ENCODE measurements at regions not wholly inside any gene's neighbourhood (a gene's known extent, or its start where the extent isn't known, plus 50 kb on each side); places are given as distances from the start of the nearest gene placed in this dataset.

DNA sequence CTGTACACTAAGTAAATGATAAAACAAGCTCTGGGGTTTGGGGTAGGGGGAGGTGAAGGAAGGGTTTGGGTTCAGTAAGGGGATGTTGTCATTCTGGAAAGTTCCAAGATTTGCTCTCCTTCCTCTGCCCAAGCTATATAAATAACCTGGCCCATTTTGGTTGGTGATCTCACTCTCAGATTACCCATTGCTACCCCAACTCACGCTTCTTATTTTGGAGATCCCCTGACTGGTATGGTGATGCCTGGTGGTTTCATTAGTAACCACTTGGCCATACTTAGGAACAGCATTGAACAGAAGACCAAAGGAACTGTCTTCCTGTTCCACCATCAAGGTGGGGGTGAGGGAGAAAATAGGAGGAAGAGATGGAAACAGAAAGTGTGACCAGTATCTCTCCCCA, 259.6 kb upstream of the TBX3 start:
- no peak for TF ChIP-seq CREB1 (IDR thresholded peaks at IDR 0.05; ENCODE audit: low read depth)
- TF ChIP-seq TAF1 (IDR thresholded peaks at IDR 0.05; ENCODE audit: low read depth): no peak
- TF ChIP-seq, protein P1, sequence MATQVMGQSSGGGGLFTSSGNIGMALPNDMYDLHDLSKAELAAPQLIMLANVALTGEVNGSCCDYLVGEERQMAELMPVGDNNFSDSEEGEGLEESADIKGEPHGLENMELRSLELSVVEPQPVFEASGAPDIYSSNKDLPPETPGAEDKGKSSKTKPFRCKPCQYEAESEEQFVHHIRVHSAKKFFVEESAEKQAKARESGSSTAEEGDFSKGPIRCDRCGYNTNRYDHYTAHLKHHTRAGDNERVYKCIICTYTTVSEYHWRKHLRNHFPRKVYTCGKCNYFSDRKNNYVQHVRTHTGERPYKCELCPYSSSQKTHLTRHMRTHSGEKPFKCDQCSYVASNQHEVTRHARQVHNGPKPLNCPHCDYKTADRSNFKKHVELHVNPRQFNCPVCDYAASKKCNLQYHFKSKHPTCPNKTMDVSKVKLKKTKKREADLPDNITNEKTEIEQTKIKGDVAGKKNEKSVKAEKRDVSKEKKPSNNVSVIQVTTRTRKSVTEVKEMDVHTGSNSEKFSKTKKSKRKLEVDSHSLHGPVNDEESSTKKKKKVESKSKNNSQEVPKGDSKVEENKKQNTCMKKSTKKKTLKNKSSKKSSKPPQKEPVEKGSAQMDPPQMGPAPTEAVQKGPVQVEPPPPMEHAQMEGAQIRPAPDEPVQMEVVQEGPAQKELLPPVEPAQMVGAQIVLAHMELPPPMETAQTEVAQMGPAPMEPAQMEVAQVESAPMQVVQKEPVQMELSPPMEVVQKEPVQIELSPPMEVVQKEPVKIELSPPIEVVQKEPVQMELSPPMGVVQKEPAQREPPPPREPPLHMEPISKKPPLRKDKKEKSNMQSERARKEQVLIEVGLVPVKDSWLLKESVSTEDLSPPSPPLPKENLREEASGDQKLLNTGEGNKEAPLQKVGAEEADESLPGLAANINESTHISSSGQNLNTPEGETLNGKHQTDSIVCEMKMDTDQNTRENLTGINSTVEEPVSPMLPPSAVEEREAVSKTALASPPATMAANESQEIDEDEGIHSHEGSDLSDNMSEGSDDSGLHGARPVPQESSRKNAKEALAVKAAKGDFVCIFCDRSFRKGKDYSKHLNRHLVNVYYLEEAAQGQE (IDR thresholded peaks at IDR 0.05; ENCODE audit: low read depth): no peak

DNA sequence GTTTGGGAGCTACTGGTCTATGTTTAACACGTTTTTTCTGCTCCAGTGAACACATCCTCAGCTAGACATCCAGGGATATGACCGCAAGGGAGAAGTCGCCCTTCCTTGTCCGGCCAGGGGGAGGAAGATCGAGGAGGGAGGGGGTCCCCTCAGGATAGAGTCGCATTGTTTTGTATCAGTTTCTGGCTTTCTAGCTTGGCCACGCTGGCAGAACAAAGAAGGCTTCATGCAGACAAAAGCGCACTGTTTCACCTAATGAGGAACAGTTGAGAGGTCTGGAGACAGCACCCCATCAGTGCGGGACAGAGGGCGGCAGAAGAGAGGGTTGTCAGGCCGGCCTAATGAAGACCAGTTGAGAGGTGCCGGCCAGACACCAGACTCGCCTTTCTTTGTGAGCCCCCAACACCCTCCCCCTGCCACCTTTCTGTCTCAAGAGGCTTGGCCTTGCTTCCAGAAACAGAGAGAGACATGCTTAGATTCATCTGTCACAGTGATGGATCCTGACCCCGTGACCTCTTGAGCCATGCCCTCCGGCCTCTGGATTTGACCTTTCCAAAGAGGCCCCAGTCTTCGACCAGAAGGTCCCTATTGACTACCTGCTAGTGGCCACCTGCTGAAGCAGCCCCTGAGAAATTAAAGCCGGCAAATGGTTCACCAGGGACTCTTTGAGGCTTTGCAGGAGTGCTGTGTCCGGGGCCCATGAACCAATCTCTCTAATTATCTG, 254.7 kb upstream of the TBX3 start:
- TF ChIP-seq CEBPB (IDR thresholded peaks at IDR 0.05) (no peak), CREB1 (IDR thresholded peaks at IDR 0.05; ENCODE audit: low read depth) (no peak), TCF12 (IDR thresholded peaks at IDR 0.05; ENCODE audit: low read depth) (no peak), YY1 (IDR thresholded peaks at IDR 0.05; ENCODE audit: low read depth) (no peak)

DNA sequence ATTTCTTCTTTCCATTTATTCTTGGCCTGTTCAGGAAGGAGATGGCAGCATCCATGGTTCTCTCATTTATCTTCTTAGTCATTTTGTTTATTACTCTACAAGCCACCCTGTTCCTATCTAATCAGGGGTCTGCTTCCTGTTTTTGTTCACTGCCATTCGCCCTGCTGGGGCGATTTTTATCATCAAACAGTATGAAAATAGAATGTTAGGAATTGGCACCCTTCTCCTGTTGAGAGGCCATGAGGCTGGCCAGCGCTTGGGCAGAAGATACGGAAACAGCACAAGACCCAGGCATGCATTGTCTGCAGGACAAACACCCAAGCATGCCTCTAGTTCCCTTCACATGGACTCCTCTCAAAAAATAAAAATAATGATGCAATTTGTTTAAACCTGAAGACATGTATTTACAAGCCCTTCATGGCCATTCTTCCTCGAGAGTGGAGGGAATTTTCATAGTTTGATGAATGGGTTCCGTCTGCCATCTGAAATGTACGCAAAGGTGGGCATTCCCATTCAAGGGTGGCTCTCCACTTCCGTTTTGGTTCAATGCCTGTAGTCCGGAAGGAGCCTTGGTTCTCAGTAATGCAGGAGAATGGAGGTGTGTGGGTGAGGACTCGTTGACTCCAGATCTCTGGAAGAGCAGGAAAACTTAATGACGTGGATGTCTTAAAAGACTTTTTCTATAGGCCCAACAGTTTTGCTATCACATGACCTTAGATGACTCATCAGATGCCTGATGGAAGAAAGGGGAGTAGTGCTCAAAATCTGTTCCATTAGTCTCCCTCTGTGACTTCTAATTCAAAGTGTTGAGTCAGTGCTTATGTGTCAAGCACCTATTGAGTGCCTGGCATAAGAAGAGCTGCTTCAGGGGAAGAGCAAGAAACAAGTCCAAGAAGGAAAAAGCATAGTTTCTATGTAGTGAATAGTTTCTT, 252.4 kb upstream of the TBX3 start:
- TF ChIP-seq, protein P2, sequence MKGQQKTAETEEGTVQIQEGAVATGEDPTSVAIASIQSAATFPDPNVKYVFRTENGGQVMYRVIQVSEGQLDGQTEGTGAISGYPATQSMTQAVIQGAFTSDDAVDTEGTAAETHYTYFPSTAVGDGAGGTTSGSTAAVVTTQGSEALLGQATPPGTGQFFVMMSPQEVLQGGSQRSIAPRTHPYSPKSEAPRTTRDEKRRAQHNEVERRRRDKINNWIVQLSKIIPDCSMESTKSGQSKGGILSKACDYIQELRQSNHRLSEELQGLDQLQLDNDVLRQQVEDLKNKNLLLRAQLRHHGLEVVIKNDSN (IDR thresholded peaks at IDR 0.05): no peak
- TF ChIP-seq TCF12 (IDR thresholded peaks at IDR 0.05; ENCODE audit: low read depth): no peak
- TF ChIP-seq TEAD4 (IDR thresholded peaks at IDR 0.05): no peak
- no peak for TF ChIP-seq TAF1 (IDR thresholded peaks at IDR 0.05; ENCODE audit: low read depth)
- no peak for TF ChIP-seq CEBPB (IDR thresholded peaks at IDR 0.05)
- TF ChIP-seq NFIC (IDR thresholded peaks at IDR 0.05): no peak
- no peak for TF ChIP-seq YY1 (IDR thresholded peaks at IDR 0.05; ENCODE audit: low read depth)
- TF ChIP-seq, protein P1 (IDR thresholded peaks at IDR 0.05; ENCODE audit: low read depth): no peak

DNA sequence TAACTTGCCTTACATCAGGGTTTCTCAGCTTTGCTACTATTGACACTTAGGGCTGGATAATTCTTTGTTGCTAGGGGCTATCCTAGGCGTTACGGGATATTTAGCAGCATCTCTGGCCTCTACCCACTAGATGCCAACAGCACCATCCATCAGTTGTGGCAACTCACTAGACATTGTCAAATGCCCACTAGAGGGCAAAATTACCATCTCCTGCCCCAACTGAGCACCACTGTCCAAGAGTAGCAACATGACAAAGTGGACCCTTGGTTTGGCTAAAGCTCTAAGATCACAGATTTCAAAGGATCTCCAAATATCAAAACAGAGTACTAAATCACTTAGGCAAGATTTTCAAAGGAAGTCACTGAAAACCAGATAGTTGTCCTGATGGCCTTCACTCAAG, 251.7 kb upstream of the TBX3 start:
- TF ChIP-seq TEAD4 (IDR thresholded peaks at IDR 0.05) (no peak), EP300 (IDR thresholded peaks at IDR 0.05; ENCODE audit: borderline replicate concordance) (no peak), CREB1 (IDR thresholded peaks at IDR 0.05; ENCODE audit: low read depth) (no peak), TCF12 (IDR thresholded peaks at IDR 0.05; ENCODE audit: low read depth) (no peak), NFIC (IDR thresholded peaks at IDR 0.05) (no peak), FOXM1 (IDR thresholded peaks at IDR 0.05; ENCODE audit: borderline replicate concordance, low read depth) (no peak), RAD21 (IDR thresholded peaks at IDR 0.05; ENCODE audit: low read depth) (no peak)
- TF ChIP-seq, protein P2 (IDR thresholded peaks at IDR 0.05): no peak

DNA sequence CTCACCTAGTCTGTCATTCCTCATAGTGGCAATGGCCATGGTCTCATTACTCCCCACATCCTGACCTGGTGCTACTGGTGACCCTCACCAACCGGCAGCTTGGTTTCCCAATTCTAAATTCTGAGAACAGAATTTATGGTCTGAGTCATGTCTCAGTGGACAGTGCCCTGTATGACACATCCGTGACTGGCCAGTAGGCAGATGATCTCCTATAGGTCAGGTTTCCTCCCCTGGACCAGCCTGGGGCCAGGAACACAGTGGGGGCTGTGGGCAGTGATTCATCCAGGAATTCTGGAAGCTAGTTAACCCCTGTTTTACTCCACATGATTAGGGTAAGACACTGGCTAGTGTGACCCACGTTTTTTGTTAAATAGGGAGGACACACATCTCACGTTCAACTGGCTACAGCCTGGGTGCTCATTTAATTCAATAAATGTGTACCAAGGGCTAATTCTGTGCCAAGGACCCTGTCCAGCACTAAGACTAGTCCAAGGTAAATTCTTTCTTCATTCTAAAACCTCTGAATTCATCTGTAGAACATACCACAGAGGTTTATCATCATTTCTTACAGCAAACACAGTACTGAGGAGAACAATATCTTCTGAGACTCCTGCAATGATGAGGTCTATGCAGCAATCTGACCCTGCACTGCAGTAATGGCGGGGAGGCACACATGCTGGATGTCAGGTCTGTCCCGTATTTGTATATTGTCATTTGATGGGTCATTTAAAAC, 249.6 kb upstream of the TBX3 start:
- TF ChIP-seq EGR1 (IDR thresholded peaks at IDR 0.05) (no peak), YY1 (IDR thresholded peaks at IDR 0.05; ENCODE audit: low read depth) (no peak), CREB1 (IDR thresholded peaks at IDR 0.05; ENCODE audit: low read depth) (no peak), FOXM1 (IDR thresholded peaks at IDR 0.05; ENCODE audit: borderline replicate concordance, low read depth) (no peak), EP300 (IDR thresholded peaks at IDR 0.05; ENCODE audit: borderline replicate concordance) (no peak), ZBTB7A (IDR thresholded peaks at IDR 0.05; ENCODE audit: low read depth) (no peak), TCF12 (IDR thresholded peaks at IDR 0.05; ENCODE audit: low read depth) (no peak), RAD21 (IDR thresholded peaks at IDR 0.05; ENCODE audit: low read depth) (no peak), TEAD4 (IDR thresholded peaks at IDR 0.05) (no peak), NFIC (IDR thresholded peaks at IDR 0.05) (no peak), CEBPB (IDR thresholded peaks at IDR 0.05) (no peak), TAF1 (IDR thresholded peaks at IDR 0.05; ENCODE audit: low read depth) (no peak)
- TF ChIP-seq, protein P3, sequence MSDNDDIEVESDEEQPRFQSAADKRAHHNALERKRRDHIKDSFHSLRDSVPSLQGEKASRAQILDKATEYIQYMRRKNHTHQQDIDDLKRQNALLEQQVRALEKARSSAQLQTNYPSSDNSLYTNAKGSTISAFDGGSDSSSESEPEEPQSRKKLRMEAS (IDR thresholded peaks at IDR 0.05): no peak
- TF ChIP-seq, protein P1 (IDR thresholded peaks at IDR 0.05; ENCODE audit: low read depth): no peak
- TF ChIP-seq, protein P2 (IDR thresholded peaks at IDR 0.05): no peak
